ENCODE measurements at regions not wholly inside any gene's neighbourhood (a gene's known extent, or its start where the extent isn't known, plus 50 kb on each side); places are given as distances from the start of the nearest gene placed in this dataset.

DNA sequence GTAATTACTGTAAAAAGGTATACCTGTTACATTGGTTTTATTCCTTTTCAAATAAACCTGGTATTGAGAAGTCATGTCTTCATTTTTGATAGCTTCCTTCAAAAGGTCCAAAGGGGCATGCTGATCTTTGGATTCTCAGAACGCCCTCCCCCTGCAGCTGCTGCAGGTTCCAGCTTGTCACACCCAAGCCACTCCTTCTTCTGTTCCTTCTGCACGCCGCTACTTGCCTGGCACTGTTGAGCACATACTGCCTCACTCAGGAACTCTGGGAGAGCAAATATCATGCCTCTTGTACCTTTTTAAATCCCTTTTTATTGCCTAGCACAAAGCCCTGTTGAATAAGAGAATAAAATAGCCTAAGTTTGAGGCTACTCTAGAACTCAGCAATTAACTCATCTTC, 136.9 kb downstream of the BARHL2 start:
- TF ChIP-seq, protein P1, sequence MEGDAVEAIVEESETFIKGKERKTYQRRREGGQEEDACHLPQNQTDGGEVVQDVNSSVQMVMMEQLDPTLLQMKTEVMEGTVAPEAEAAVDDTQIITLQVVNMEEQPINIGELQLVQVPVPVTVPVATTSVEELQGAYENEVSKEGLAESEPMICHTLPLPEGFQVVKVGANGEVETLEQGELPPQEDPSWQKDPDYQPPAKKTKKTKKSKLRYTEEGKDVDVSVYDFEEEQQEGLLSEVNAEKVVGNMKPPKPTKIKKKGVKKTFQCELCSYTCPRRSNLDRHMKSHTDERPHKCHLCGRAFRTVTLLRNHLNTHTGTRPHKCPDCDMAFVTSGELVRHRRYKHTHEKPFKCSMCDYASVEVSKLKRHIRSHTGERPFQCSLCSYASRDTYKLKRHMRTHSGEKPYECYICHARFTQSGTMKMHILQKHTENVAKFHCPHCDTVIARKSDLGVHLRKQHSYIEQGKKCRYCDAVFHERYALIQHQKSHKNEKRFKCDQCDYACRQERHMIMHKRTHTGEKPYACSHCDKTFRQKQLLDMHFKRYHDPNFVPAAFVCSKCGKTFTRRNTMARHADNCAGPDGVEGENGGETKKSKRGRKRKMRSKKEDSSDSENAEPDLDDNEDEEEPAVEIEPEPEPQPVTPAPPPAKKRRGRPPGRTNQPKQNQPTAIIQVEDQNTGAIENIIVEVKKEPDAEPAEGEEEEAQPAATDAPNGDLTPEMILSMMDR (IDR thresholded peaks at IDR 0.05; ENCODE audit: low read length) = no peak
- TF ChIP-seq EZH2 (IDR thresholded peaks at IDR 0.05; ENCODE audit: borderline replicate concordance, low read length) = no peak
